GM19240 (cell line): ENCODE measurements at regions not wholly inside any gene's neighbourhood (a gene's known extent, or its start where the extent isn't known, plus 50 kb on each side); places are given as distances from the start of the nearest gene placed in this dataset.

Source experiments
- DNase-seq: peaks from one replicate; pipeline ENCODE4 v3.0.0; 2011; ENCODE audit warnings: low spot score; ENCODE audit not compliant: insufficient read length

DNA sequence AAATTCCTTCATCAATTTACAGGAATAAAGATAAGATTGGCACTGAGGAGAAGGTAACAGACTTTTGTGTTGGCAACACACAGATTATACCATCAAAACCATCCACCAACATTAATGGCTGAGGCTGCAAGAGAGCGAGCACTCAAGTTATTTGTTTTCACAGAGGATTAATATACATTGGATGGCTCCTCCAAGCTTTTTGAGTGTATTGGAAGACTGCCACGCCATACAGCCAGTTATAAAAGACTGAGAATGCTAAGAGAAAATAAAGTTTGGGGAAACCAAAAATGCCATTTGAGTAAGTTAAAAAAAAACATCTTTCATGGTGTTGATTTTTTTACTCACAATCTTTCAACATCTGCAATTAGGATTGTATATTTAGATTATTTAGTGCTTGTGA lies 973.8 kb upstream of the SLC35B3 start:
- no peak for DNase-seq

DNA sequence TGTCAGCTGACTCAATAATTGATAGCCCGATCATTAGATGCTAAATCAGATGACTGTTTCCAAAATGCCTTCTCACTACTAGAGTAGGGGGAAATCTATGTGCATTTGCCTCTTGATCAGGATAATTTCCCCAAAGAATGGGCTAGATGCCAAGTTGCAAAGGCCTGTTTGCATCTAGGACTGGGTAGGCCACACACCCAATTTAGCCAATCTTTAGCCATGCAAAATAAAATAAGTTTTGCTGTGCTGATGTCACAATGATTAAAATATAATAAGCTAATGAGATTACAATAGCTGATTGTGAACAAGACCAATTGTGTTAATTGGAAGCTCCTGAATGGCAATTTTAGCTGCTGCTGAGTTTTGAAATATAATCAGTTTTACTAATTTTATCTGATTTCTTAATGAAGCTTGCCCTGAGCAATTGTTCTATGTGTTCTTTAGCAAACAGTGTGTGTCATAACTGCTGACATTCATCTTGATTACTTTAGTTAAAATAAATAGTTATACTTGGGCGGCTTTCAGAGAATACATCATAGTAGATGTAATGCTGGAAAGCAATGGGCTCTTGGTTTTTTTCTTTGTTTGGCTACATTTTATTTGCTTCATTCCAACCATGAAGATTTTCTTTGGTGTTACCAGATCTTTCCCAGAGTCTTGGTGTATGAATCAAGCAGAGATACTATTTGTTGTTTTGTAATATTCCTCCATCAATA lies 973.2 kb upstream of the SLC35B3 start:
- DNase-seq, result no peak

DNA sequence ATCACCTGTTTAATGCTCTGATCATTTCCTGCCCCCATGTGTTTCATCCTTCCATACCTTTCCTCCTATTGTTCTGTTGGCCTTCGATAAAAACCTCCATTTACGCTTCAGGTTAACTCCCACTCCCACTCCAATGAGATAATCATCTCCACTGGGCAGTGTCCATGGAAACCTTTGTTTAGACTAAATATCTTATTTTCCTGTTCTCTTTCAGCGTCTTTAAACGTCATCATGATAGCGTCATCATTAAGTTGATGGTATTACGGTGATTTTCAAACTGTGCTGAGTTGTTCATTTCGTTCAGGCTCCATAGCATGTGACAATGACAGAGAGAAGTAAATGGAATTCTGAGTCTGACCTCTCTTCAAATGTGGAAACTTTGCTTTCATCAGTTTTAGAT lies 970.5 kb upstream of the SLC35B3 start:
- no peak for DNase-seq

DNA sequence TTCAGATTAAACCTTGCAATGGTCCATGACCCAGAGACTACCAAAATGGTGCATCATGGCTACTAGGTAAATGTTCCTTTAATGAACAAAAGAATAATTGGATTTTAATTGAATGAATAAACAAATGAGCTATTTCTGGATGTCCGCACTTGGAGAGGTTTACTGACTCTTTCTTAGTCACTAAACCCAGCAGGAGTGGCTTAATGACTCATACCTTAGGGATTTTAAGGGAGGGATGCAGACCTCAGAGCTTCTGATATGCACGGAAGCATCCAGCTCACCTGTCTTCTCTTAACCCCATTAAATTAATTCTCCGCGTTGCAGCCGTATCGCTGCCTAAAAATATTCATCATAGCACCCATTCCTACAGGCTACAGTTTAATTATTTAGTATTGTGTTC lies 970.0 kb upstream of the SLC35B3 start:
- DNase-seq, result no peak

DNA sequence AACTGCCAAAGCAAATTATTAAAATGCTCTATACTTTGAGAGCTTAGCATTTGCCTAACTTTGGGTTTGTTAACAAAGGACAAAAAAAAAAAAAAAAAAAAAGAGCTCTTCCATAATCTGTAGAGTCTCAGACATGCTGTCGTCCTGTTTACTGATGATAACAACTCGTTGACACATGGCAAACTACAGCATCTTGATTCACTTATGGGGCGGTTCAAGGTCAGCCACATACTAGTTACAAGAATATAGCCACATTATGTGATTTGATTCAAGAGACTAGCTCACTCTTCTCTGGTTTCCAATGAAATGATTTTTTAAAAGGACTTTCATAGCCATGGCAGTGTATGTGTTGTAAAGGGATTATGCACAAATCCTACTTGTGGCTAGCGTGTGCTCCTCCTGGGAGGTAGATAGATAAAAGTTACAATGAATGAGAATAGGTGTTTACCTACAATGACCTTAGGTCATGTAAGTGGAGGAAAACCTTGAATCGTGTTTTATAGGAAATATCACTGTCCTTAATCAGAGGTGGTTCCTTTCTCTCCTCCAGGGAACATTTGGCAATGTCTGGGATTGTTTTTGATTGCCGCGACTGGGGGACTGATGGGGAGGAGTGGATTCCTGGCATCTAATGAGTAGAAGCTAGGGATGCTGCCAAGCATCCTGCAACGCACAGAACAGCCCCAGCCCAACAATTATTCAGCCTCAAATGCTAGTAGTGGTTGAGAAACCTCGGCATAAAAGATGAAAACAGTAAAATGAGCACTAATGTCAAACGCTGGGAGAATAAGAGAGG lies 969.2 kb upstream of the SLC35B3 start:
- DNase-seq, result no peak

DNA sequence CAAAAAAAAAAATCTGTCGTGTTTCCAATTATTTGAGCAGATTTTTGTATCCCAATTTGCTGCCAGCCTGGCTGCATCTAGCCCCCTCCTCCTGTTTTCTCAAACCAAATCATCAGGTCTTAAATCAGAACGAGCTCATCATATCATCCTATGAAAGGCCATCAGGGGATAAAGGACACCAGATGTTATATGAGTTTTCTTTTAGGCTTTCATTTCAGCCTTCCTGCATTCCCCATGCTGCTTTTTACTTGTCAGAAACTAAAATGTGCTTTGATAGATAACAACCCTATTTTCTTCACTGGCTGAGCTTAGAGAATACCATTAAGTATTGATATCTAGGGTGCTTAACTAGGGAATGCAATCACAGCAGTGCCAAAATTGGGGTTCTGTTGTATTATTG lies 968.4 kb upstream of the SLC35B3 start:
- no peak for DNase-seq

DNA sequence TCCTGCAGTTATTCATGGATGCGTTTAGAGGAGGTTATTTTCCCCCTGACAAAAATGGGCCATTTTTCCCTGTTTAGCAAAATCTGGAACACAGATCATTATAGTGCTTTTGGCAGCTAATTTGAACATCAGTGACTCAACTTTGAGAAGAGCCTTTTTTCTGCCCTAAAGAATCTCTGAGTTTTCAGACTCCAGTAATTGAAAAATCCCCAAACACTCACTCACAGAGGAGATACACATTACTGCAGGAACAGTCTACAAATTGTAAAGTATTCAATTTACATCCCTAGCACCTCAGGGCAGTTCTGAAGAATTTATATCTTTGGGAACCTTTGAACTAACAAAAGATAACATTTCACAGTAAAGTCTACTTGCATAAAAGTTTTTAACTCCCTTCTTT lies 966.6 kb upstream of the SLC35B3 start:
- no peak for DNase-seq

DNA sequence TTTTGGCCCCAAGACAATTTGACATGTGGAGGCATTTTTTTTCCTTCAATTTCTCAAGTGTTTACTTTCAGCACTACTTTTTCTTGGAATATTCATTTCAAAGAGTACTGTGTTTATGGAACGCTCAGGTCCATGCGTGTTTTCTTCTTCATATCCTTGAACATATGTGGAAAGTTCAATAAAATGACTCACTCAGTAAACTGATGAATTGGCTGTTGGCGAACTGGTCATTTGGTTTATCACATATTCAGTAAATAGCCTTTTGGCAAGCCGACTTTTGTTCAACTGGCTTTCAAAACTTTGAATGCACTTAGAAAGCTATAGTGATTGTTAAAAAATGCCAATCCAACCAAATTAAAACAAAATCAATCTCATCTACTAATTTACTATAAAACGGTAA lies 964.6 kb upstream of the SLC35B3 start:
- no peak for DNase-seq

DNA sequence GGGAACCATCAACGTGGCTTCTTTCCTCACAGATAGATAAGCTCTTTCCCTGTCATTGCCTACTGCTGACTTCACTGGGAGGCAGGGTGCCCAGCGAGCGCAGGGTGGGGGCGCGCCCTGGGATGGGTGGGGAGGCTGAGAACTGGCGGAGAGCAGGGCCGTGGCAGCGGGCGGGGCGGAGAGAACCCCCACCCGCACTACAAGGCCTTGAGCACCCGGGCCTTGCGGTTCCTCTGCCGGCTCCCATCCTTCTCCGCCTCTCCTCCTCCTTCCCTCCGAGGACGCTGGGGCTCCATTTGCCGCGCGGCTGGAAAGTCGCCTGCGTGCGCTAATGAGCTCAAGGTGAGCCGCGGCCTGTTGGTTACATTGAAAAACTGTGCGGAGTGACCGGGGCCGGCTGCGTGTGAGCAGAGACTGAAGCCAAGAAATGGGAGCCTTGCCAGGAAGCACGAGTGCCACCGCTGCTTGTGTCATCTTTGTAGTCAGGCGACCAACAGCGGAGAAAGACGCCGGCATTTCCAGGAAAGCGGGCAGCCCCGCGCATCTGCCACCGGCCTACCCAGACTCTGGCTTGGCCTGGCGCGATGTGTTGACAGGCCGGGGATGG lies 963.5 kb upstream of the SLC35B3 start:
- DNase-seq, result no peak

DNA sequence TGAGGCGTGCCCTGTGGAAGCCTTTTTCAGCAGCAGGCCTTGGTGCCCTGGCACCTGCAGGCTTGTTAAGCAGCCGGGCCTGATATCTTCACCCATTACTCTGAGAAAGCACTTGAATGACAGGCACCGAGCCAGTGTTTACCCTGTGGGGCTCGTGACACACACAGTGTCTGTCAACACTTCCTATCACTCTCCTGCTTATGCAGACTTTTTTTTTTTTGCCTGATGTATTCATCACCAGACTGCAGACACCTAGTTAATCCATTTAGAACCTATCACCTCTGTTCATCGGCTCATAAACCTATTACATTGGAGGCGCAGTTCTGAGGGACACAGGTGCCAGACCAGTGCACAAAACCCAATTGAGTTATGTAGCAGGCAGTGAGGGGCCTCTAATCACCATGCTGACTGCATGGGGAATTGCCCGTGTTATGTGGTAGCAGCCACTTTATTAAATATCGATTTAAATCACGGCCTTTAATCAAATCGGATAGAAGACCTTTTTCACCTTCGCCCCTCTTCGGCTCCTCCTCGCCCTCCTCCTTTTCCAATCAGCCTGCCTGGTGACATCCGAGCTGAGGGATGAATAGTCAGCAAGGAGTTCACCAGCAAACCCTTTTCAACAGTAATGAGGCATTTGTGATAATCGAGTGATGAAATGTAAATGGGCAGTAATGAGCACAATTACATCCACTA lies 962.9 kb upstream of the SLC35B3 start:
- no peak for DNase-seq

DNA sequence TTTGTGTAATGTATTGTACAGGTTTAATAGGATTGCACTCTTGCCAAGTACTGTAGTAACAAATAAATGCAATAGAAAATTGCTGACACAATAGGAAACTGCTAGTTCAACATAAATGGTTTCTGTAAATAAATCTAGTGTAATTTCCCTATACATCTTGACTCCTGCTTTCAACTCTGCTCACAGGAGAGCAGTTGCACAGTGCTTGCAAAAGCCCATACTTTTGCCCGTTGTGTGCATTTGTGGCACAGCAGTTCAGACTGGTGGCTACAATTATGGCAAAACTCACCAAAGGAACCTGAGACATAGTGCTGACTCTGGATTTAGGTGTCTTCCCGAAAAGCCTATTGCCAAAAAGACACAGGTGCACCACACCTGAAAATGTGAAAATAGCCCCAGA lies 953.3 kb upstream of the SLC35B3 start:
- DNase-seq, result no peak

DNA sequence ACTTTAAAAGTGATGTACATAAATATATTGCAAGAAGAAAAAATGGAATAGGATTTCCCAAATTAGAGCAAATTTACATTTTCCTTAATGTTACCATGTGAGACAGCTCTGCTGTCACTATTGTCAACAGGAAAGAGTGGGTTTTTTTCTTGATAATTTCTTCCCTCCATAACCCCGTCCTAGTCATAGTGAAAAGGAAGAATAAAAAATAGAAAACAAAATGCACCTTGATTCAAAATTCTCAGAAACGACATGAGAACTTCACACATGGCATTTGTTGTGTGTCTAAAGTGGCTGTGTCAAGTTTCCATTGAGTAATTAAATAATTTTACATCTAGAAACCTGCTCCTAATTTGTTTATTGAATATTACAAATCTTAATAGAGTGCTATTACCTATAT lies 945.2 kb upstream of the SLC35B3 start:
- DNase-seq, result no peak

DNA sequence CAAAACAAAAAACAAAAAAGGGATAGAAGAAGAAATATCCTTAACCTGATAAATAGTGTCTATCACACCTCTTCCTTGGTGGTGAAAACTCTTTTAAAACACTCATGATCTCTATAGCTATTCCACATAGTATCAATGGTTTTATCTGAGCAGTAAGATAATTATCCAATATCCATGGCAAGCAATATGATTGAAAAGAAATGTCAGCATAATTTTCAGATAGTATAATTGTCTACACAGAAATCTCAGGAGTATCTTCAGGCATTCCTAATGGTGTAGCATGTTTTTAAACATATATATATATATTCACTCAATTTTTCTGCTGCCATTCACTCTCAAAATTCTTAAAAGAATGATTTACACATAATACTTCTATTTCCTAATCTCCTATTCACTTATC lies 938.0 kb upstream of the SLC35B3 start:
- DNase-seq, result no peak

DNA sequence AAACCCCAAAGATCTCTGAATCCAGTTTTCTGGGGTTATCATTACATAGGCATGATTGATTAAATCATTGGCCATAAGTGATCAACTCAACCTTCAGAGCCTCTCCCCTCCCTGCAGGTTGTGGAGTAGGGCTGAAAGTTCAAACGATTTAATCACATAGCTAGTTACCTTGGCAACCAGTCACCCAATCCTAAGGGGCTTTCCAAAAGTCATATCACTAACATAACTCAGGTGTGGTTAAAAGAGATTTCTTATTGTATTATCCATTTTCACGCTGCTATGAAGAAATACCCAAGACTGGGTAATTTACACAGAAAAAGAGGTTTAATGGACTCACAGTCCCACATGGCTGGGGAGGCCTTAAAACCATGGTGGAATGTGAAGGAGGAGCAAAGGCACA lies 935.1 kb upstream of the SLC35B3 start:
- no peak for DNase-seq

DNA sequence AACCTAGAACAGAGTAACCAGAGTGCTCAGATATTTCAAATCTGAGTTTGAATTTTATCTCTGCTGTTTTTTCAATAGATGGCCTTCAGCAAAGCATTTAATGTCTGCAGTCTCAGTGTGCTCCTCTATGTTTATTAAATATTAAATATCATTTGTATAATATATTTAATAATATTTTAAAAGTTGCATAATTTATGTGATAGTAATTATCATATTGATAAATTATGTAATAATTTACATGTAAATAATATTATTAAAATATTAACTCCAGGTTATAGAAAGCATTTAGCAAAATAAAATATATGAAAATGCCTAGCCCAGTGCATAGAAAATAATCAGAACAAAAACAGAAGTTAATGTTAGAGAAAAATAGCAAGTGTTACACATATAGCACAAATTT lies 930.0 kb upstream of the SLC35B3 start:
- no peak for DNase-seq

DNA sequence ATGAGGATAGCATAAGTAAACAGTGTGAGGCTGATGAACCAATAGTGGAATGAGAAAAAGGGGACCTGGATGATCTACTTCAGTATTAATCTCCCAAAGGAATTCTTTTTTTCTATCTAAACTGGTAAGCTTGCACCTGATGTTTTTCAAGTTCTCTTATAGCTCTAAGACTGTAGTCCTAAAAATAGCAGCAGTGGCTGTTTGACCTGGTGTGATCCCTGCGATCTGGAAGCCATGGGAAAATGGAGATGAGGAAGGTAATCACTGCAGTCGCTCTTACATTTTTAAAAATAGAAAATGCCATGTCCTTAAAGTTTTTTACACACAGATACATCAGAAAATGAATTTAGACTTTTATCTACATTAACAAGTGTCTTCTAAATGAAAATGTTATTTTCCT lies 926.4 kb upstream of the SLC35B3 start:
- no peak for DNase-seq

DNA sequence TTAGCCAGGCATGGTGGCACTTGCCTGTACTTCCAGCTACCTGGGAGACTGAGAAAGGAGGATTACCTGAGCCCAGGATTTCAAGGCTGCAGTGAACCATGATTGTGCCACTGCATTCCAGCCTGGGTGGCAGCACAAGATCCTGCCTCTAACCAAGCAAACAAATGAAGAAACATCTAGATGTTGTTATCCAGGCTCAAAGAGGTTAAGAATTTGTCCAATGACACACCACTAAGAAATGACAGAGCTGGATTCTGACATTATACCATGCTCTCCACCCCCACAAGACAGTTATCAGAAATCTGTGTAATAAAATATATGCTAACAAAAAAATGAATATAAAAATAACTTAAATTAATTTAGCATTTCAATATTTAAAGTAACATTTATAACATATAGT lies 925.5 kb upstream of the SLC35B3 start:
- DNase-seq, result no peak

DNA sequence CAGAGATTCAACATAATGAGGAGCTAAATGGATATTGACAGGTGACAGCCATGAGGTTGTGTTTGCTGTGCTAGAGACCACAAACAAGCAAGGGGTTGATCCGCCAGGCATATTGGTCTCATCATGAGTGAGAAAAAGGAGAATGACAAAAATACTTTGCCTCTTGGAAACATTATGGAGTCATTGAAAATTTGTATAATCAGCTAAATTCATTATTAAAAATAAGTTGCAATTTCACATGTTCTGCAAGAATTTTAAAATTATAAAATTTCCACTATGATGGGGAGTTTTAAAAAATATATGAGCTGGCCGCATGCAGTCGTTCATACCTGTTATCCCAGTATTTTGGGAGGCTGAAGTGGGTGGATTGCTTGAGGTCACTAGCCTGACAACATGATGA lies 912.3 kb upstream of the SLC35B3 start:
- DNase-seq, result no peak

DNA sequence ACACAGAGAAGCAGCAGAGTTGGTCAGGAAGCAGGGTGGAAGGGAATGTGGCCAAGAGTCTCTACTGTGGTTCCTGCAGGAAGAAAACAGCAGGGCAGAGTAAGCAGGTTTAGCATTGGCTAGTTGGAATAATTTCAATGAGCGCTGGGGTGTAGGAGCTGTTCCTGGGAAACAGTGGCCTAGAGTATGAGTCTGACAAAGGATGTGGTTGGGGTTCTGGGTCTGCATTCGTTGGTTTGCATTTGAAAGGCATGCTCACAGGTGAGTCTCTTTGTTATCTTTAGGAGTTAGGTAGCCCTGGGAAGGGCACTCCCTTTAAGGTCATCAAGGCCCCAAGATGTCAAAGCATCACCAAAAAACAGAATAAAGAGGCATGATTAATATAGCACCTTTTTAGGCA lies 911.6 kb upstream of the SLC35B3 start:
- no peak for DNase-seq

DNA sequence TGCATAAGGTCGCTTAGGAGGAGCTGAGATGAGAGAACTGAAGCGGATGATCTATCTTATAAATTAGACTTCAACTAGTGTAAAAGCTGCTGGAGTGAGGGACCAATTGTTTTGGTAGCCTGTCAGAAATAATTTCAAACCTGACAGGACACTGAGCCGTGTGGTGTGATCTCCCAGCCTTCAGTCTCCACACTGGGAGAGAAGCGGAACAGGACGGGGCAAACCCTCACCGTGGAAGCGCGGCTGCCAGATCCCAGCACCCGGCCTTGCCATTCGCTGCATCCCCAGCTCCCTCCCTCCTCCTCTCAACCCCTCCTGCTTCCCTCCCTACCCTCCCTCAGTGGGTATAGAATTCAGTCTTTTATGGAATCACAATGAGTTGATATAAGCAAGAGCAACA lies 900.1 kb upstream of the SLC35B3 start:
- DNase-seq, result no peak

DNA sequence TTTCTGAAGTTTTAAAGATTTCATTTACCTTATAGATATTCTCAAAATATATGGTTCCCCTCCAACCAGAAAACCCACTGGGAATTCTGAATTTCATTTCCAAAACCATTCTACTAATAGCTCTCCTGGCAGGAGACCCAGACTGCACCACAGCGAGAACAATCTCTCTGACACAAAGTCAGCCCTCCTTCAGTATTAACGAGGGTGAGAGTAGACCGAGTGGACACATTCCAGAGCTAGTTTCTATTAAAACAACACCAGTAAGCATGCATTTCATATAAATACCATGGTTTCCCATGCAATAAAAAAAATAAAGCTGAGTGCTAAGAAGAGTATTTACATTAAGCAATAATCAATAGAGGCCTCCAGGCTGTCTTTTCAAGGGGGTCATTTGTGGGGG lies 899.6 kb upstream of the SLC35B3 start:
- no peak for DNase-seq

DNA sequence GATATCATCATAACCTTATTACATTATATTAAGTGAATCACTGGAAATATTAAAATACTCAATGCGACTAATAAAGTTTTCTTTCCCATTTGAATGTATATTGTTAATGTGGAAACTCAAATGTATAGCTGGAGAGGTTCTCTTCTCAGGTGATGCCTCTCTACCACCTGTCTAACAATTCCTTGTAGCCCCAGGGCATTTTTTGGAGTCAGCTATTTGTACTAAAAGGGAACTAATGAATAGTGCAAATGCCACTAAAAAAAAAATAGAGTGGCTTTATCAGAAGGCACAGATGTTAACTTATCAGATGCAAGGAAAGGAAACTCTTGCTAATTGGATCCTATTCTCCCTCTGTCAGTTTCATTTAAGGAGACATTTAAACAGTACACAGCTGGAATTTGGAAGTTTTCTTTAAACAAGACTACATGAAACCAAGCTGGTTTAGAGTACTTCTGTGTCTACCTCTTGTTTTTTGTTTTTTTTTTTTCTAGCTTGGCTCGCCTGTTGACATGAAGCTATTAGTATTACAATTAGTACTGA lies 897.0 kb upstream of the SLC35B3 start:
- no peak for DNase-seq
